CMK (cell line): ENCODE measurements at regions not wholly inside any gene's neighbourhood (a gene's known extent, or its start where the extent isn't known, plus 50 kb on each side); places are given as distances from the start of the nearest gene placed in this dataset.
"Not testable (repeated sequence)": the region's sequence is repeated elsewhere in the genome, so short reads cannot be mapped to it uniquely, and the experiment has no call there.

Experiments
- DNase-seq: peaks from one replicate; pipeline ENCODE4 v3.0.0-alpha.2; 2010; ENCODE audit warnings: low read depth

GRCh38 chr14:83298016-83298415 lies 1764.4 kb upstream of the SEL1L start:
- not testable (repeated sequence) for DNase-seq

GRCh38 chr14:83300476-83301064 lies 1766.9 kb upstream of the SEL1L start:
- no peak for DNase-seq

GRCh38 chr14:83301791-83302190 lies 1768.1 kb upstream of the SEL1L start:
- no peak for DNase-seq

- DNase-seq = no peak
Observed at GRCh38 chr14:83309211-83309610, 1775.6 kb upstream of the SEL1L start.

- DNase-seq = no peak
Observed at GRCh38 chr14:83309833-83310232, 1776.2 kb upstream of the SEL1L start.

GRCh38 chr14:83312511-83312910 lies 1778.9 kb upstream of the SEL1L start:
- DNase-seq = no peak

- DNase-seq = no peak
Observed at GRCh38 chr14:83314764-83315163, 1781.1 kb upstream of the SEL1L start.

- DNase-seq = no peak
Observed at GRCh38 chr14:83316356-83316755, 1782.7 kb upstream of the SEL1L start.

GRCh38 chr14:83320837-83321236 lies 1787.2 kb upstream of the SEL1L start:
- DNase-seq = no peak

GRCh38 chr14:83331513-83331912 lies 1797.9 kb upstream of the SEL1L start:
- no peak for DNase-seq

GRCh38 chr14:83342590-83342989 lies 1808.9 kb upstream of the SEL1L start:
- DNase-seq = no peak

GRCh38 chr14:83347874-83348273 lies 1814.2 kb upstream of the SEL1L start:
- DNase-seq = no peak

GRCh38 chr14:83355609-83356008 lies 1822.0 kb upstream of the SEL1L start:
- DNase-seq = no peak

- DNase-seq = no peak
Observed at GRCh38 chr14:83356080-83356479, 1822.4 kb upstream of the SEL1L start.

GRCh38 chr14:83372271-83372670 lies 1838.6 kb upstream of the SEL1L start:
- no peak for DNase-seq

GRCh38 chr14:83379436-83379835 lies 1845.8 kb upstream of the SEL1L start:
- DNase-seq = no peak

GRCh38 chr14:83384253-83384652 lies 1850.6 kb upstream of the SEL1L start:
- no peak for DNase-seq

GRCh38 chr14:83395321-83395720 lies 1861.7 kb upstream of the SEL1L start:
- no peak for DNase-seq

GRCh38 chr14:83416476-83416875 lies 1882.8 kb upstream of the SEL1L start:
- DNase-seq = no peak

- no peak for DNase-seq
Observed at GRCh38 chr14:83419420-83419819, 1885.8 kb upstream of the SEL1L start.

GRCh38 chr14:83421711-83422110 lies 1888.1 kb upstream of the SEL1L start:
- no peak for DNase-seq

- no peak for DNase-seq
Observed at GRCh38 chr14:83425138-83425537, 1891.5 kb upstream of the SEL1L start.

- no peak for DNase-seq
Observed at GRCh38 chr14:83425706-83426105, 1892.1 kb upstream of the SEL1L start.

GRCh38 chr14:83433618-83434017 lies 1900.0 kb upstream of the SEL1L start:
- no peak for DNase-seq

- DNase-seq = no peak
Observed at GRCh38 chr14:83441801-83442200, 1908.1 kb upstream of the SEL1L start.
